T-cell (primary cell): ENCODE measurements at regions not wholly inside any gene's neighbourhood (a gene's known extent, or its start where the extent isn't known, plus 50 kb on each side); places are given as distances from the start of the nearest gene placed in this dataset.

ENCODE experiments used
- ATAC-seq, 4 experiments: fragments of 200-7000 bp in 3 of 4; fragments of 150-1000 bp in 1 of 4; cut with Tn5 transposase; replicated peaks in 1 of 4; 1 replicate in 3 of 4; 2 replicates in 1 of 4; pipeline ENCODE4 v1.10.0; 2021; ENCODE audit warnings: moderate library complexity in 3 of 4, mild to moderate bottlenecking in 2 of 4, moderate number of reproducible peaks in 1 of 4
- CTCF ChIA-PET, 2 donors: fragments of 300-600 bp; sonication (Branson Sonifier 250); formaldehyde crosslinking; loops; one replicate each; lab custom pipeline; 2022; ENCODE audit warnings: antibody characterized with exemption in 2 of 2; lab: Charles Lee
- POLR2A ChIA-PET, 2 donors: fragments of 300-600 bp; sonication (Branson Sonifier 250); formaldehyde crosslinking; loops; one replicate each; lab custom pipeline; 2022; ENCODE audit warnings: antibody characterized with exemption in 2 of 2; lab: Charles Lee
- DNase-seq, 35 experiments: peaks; one replicate each; pipeline versions ENCODE4 v3.0.0 to v3.0.0-alpha.2; 2013 to 2023
- H3K27ac ChIP-seq: one replicate; pipeline ENCODE4 v1.5.1; 2013; ENCODE audit warnings: low read length
- H3K27me3 ChIP-seq, 2 experiments: replicated peaks in 1 of 2; 1 replicate in 1 of 2; 2 replicates in 1 of 2; pipeline versions ENCODE4 v1.6.1 to v1.7.0; 2013; ENCODE audit warnings: low read length in 1 of 2, mixed read lengths in 1 of 2; ENCODE audit not compliant: control insufficient read depth in 2 of 2, insufficient read depth in 2 of 2; ENCODE audit errors: extremely low read depth in 1 of 2
- H3K36me3 ChIP-seq, 2 donors: 1 replicate in 1 of 2; 2 replicates in 1 of 2; pipeline versions ENCODE4 v1.6.1 to v1.7.0; 2013; ENCODE audit warnings: low read length in 1 of 2; ENCODE audit not compliant: control insufficient read depth in 2 of 2, insufficient read depth in 1 of 2; ENCODE audit errors: extremely low read depth in 1 of 2
- H3K4me1 ChIP-seq, 2 experiments: 1 replicate in 1 of 2; 2 replicates in 1 of 2; pipeline versions ENCODE4 v1.6.1 to v1.7.0; 2013; ENCODE audit warnings: low read length in 2 of 2, mixed read lengths in 1 of 2; ENCODE audit not compliant: insufficient read depth in 2 of 2, control insufficient read depth in 1 of 2; ENCODE audit errors: extremely low read depth in 1 of 2
- H3K4me3 ChIP-seq, 2 donors: 1 replicate in 1 of 2; 2 replicates in 1 of 2; pipeline versions ENCODE4 v1.5.1 to v1.7.0; 2013; ENCODE audit warnings: mild to moderate bottlenecking in 2 of 2, low read length in 1 of 2, moderate library complexity in 1 of 2; ENCODE audit not compliant: control insufficient read depth in 1 of 2; ENCODE audit errors: extremely low read depth in 1 of 2
- H3K9me3 ChIP-seq: 2 replicates; pipeline ENCODE4 v1.7.0; 2013
- H3K27ac Mint-ChIP-seq, 2 donors: one replicate each; pipeline ENCODE4 v1.8.0; 2020 to 2021; ENCODE audit warnings: mild to moderate bottlenecking in 2 of 2, mixed read lengths in 2 of 2
- H3K27me3 Mint-ChIP-seq, 2 donors: one replicate each; pipeline ENCODE4 v1.8.0; 2021 to 2022; ENCODE audit warnings: mixed read lengths in 2 of 2
- H3K36me3 Mint-ChIP-seq: one replicate; pipeline ENCODE4 v1.8.0; 2021; ENCODE audit warnings: mixed read lengths
- H3K4me1 Mint-ChIP-seq, 3 donors: one replicate each; pipeline ENCODE4 v1.8.0; 2020 to 2022; ENCODE audit warnings: mixed read lengths in 3 of 3, mild to moderate bottlenecking in 1 of 3
- H3K4me3 Mint-ChIP-seq, 3 donors: one replicate each; pipeline ENCODE4 v1.8.0; 2020 to 2022; ENCODE audit warnings: mild to moderate bottlenecking in 3 of 3, mixed read lengths in 3 of 3, moderate library complexity in 3 of 3
- H3K9me3 Mint-ChIP-seq, 3 donors: one replicate each; pipeline ENCODE4 v1.8.0; 2020 to 2022; ENCODE audit warnings: mixed read lengths in 3 of 3
- WGBS: methylation state at CpG from one replicate; pipeline ENCODE4 v1.1.5; 2013; ENCODE audit warnings: missing lambda C conversion rate; ENCODE audit not compliant: insufficient coverage; 5-methylcytosine and 5-hydroxymethylcytosine counted together

GRCh38 chr4:36614011-36614410 is 332.6 kb downstream of the DTHD1 start:
- H3K36me3 Mint-ChIP-seq, result no peaks in the 10 kb centered on the region
- no peak overlapping the region for H3K27ac Mint-ChIP-seq
- no peaks in the 10 kb centered on the region for H3K27me3 ChIP-seq
- no peak overlapping the region for H3K4me3 ChIP-seq
- no peak for ATAC-seq
- no peaks in the 10 kb centered on the region for H3K4me1 Mint-ChIP-seq
- H3K4me3 Mint-ChIP-seq, result no peak overlapping the region
- no peak overlapping the region for H3K27ac ChIP-seq
- 100% methylated on average over 1 of the region's 3 CpGs for WGBS
- no peaks in the 10 kb centered on the region for H3K36me3 ChIP-seq
- DNase-seq, result no peak
- H3K9me3 ChIP-seq, result no peaks in the 10 kb centered on the region
- ChIA-PET CTCF (no interaction called here), POLR2A (no interaction called here)
- H3K4me1 ChIP-seq, result no peaks in the 10 kb centered on the region
- H3K27me3 Mint-ChIP-seq, result no peaks in the 10 kb centered on the region
- H3K9me3 Mint-ChIP-seq, result peaks cover 11 to 16% (median 14%) of the 10 kb centered on the region in 3 donors

- no peak overlapping the region for H3K4me3 ChIP-seq
- DNase-seq (no peak), ATAC-seq (no peak)
- H3K4me1 Mint-ChIP-seq, result no peaks in the 10 kb centered on the region
- ChIA-PET CTCF (no interaction called here), POLR2A (interaction anchor here in 1 of 2 donors (0.6 kb wide), 1 partner anchor 13 kb away, joined by 3 read pairs; no protein-coding TSS in a partner anchor)
- H3K4me3 Mint-ChIP-seq, result no peak overlapping the region
- H3K27ac ChIP-seq, result no peak overlapping the region
- H3K9me3 Mint-ChIP-seq, result peaks cover 0 to 5% (median 3%) of the 10 kb centered on the region in 3 donors
- H3K27me3 ChIP-seq, result no peaks in the 10 kb centered on the region
- no peaks in the 10 kb centered on the region for H3K27me3 Mint-ChIP-seq
- H3K36me3 ChIP-seq, result no peaks in the 10 kb centered on the region
- no CpG with 5 or more reads among the region's 1 CpG for WGBS
- H3K4me1 ChIP-seq, result no peaks in the 10 kb centered on the region
- H3K36me3 Mint-ChIP-seq, result no peaks in the 10 kb centered on the region
- H3K27ac Mint-ChIP-seq, result no peak overlapping the region
- H3K9me3 ChIP-seq, result no peaks in the 10 kb centered on the region
These were observed 336.7 kb downstream of the DTHD1 start for GRCh38 chr4:36618102-36618501.

GRCh38 chr4:36624030-36624429 is 342.6 kb downstream of the DTHD1 start:
- Mint-ChIP-seq H3K36me3 (no peaks in the 10 kb centered on the region), H3K27me3 (no peaks in the 10 kb centered on the region), H3K27ac (no peak overlapping the region), H3K9me3 (peaks cover 0 to 2% (median 0%) of the 10 kb centered on the region in 3 donors), H3K4me3 (no peak overlapping the region), H3K4me1 (no peaks in the 10 kb centered on the region)
- Histone ChIP-seq H3K4me3 (no peak overlapping the region), H3K27me3 (no peaks in the 10 kb centered on the region), H3K36me3 (no peaks in the 10 kb centered on the region), H3K9me3 (no peaks in the 10 kb centered on the region), H3K27ac (no peak overlapping the region), H3K4me1 (no peaks in the 10 kb centered on the region)
- no peak for ATAC-seq
- ChIA-PET CTCF (no interaction called here), POLR2A (no interaction called here)
- DNase-seq, result no peak

GRCh38 chr4:36638273-36638811 is 356.9 kb downstream of the DTHD1 start:
- Mint-ChIP-seq H3K9me3 (peaks cover 0 to 3% (median 0%) of the 10 kb centered on the region in 3 donors), H3K27me3 (peaks cover 0 to 4% of the 10 kb centered on the region in 2 donors), H3K27ac (peak overlapping the region in 1 of 2 donors; percentile 75), H3K4me3 (peak overlapping the region in 1 of 3 donors; percentile 28), H3K36me3 (no peaks in the 10 kb centered on the region), H3K4me1 (peaks cover 0 to 12% (median 7%) of the 10 kb centered on the region in 3 donors)
- peak in 1 of 35 experiments; percentile 3 for DNase-seq
- Histone ChIP-seq H3K4me3 (no peak overlapping the region), H3K9me3 (no peaks in the 10 kb centered on the region), H3K27ac (no peak overlapping the region), H3K4me1 (peaks cover 0 to 10% of the 10 kb centered on the region in 2 experiments), H3K36me3 (no peaks in the 10 kb centered on the region), H3K27me3 (no peaks in the 10 kb centered on the region)
- peak; percentile 34 to 84 (median 69) for ATAC-seq
- POLR2A ChIA-PET, result no interaction called here
- 78% methylated on average over 1 of the region's 3 CpGs for WGBS
- CTCF ChIA-PET, result no interaction called here

- Histone ChIP-seq H3K4me1 (peaks cover 0 to 10% of the 10 kb centered on the region in 2 experiments), H3K27me3 (no peaks in the 10 kb centered on the region), H3K36me3 (no peaks in the 10 kb centered on the region), H3K9me3 (no peaks in the 10 kb centered on the region), H3K4me3 (no peak overlapping the region), H3K27ac (no peak overlapping the region)
- H3K27me3 Mint-ChIP-seq, result peaks cover 0 to 4% of the 10 kb centered on the region in 2 donors
- peaks cover 0 to 12% (median 7%) of the 10 kb centered on the region in 3 donors for H3K4me1 Mint-ChIP-seq
- peaks cover 0 to 3% (median 0%) of the 10 kb centered on the region in 3 donors for H3K9me3 Mint-ChIP-seq
- POLR2A ChIA-PET, result no interaction called here
- H3K27ac Mint-ChIP-seq, result no peak overlapping the region
- WGBS, result no CpG with 5 or more reads among the region's 2 CpGs
- ATAC-seq (no peak), DNase-seq (no peak)
- H3K4me3 Mint-ChIP-seq, result no peak overlapping the region
- no peaks in the 10 kb centered on the region for H3K36me3 Mint-ChIP-seq
- CTCF ChIA-PET, result no interaction called here
These were observed 359.5 kb downstream of the DTHD1 start for GRCh38 chr4:36640876-36641275.

GRCh38 chr4:36651253-36651652 is 369.8 kb downstream of the DTHD1 start:
- Histone ChIP-seq H3K27me3 (no peaks in the 10 kb centered on the region), H3K4me1 (no peaks in the 10 kb centered on the region), H3K36me3 (no peaks in the 10 kb centered on the region), H3K4me3 (no peak overlapping the region), H3K9me3 (no peaks in the 10 kb centered on the region), H3K27ac (no peak overlapping the region)
- H3K4me1 Mint-ChIP-seq, result no peaks in the 10 kb centered on the region
- H3K9me3 Mint-ChIP-seq, result no peaks in the 10 kb centered on the region
- no peak overlapping the region for H3K4me3 Mint-ChIP-seq
- WGBS, result 48% methylated on average over 3 of the region's 3 CpGs
- H3K36me3 Mint-ChIP-seq, result no peaks in the 10 kb centered on the region
- no peak for ATAC-seq
- no peak overlapping the region for H3K27ac Mint-ChIP-seq
- no peak for DNase-seq
- no peaks in the 10 kb centered on the region for H3K27me3 Mint-ChIP-seq
- CTCF ChIA-PET, result no interaction called here
- POLR2A ChIA-PET, result no interaction called here

- no peak for ATAC-seq
- Histone ChIP-seq H3K27ac (no peak overlapping the region), H3K9me3 (no peaks in the 10 kb centered on the region), H3K36me3 (no peaks in the 10 kb centered on the region), H3K4me3 (no peak overlapping the region), H3K27me3 (no peaks in the 10 kb centered on the region), H3K4me1 (no peaks in the 10 kb centered on the region)
- no peak for DNase-seq
- Mint-ChIP-seq H3K4me3 (no peak overlapping the region), H3K4me1 (no peaks in the 10 kb centered on the region), H3K36me3 (no peaks in the 10 kb centered on the region), H3K9me3 (no peaks in the 10 kb centered on the region), H3K27ac (no peak overlapping the region), H3K27me3 (no peaks in the 10 kb centered on the region)
- ChIA-PET POLR2A (no interaction called here), CTCF (no interaction called here)
- no CpG with 5 or more reads among the region's 1 CpG for WGBS
These were observed 371.4 kb downstream of the DTHD1 start for GRCh38 chr4:36652857-36653256.
